ENCODE measurements at regions not wholly inside any gene's neighbourhood (a gene's known extent, or its start where the extent isn't known, plus 50 kb on each side); places are given as distances from the start of the nearest gene placed in this dataset.

DNA sequence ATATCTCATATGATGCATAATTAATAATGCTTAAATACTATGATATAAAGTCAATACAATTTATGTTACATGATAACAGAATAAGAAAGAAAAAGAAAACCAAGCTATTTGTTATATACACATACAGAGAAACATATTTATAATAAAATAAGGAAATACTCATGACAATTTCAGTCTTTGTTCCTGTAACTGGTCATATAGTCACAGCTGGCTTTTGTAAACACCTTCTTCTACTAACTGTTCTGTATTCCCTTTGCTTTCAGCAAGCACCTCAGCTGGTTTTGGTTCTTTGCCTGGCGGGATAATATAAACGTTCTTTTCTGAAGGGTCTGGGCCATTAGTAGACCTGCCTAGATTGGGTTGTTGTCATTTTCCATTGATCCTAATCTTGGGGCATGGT lies 158.5 kb downstream of the COPS8 start:
- H3K27me3 ChIP-seq = no peaks in the 10 kb centered on the region
- peaks cover 7 to 33% (median 20%) of the 10 kb centered on the region in 4 donors for H3K9me3 ChIP-seq
- H3K27ac ChIP-seq = peak overlapping the region in 1 of 5 donors; percentile 41
- intact Hi-C loops (cut with DNase I; ENCODE audit: low total_unique reads) = no loop called here
- TF ChIP-seq POLR2A (IDR thresholded peaks at IDR 0.05) = no peak
- H3K4me3 ChIP-seq = no peak overlapping the region
- DNase-seq = no peak
- H3K36me3 ChIP-seq = no peaks in the 10 kb centered on the region
- H3K4me1 ChIP-seq = no peaks in the 10 kb centered on the region
- 57 to 62% (median 58%) methylated on average over 2 of the region's 2 CpGs for WGBS, 5 donors

GRCh38 chr2:237244976-237245646 lies 159.4 kb downstream of the COPS8 start:
- 75 to 86% (median 81%) methylated on average over 3 of the region's 3 CpGs for WGBS, 5 donors
- no peak for TF ChIP-seq EP300 (IDR thresholded peaks at IDR 0.05)
- peak in 2 of 3 donors; percentile 35 to 43 for TF ChIP-seq POLR2AphosphoS5 (IDR thresholded peaks at IDR 0.05)
- no peak for TF ChIP-seq POLR2A (IDR thresholded peaks at IDR 0.05)
- TF ChIP-seq, protein P1, sequence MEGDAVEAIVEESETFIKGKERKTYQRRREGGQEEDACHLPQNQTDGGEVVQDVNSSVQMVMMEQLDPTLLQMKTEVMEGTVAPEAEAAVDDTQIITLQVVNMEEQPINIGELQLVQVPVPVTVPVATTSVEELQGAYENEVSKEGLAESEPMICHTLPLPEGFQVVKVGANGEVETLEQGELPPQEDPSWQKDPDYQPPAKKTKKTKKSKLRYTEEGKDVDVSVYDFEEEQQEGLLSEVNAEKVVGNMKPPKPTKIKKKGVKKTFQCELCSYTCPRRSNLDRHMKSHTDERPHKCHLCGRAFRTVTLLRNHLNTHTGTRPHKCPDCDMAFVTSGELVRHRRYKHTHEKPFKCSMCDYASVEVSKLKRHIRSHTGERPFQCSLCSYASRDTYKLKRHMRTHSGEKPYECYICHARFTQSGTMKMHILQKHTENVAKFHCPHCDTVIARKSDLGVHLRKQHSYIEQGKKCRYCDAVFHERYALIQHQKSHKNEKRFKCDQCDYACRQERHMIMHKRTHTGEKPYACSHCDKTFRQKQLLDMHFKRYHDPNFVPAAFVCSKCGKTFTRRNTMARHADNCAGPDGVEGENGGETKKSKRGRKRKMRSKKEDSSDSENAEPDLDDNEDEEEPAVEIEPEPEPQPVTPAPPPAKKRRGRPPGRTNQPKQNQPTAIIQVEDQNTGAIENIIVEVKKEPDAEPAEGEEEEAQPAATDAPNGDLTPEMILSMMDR (IDR thresholded peaks at IDR 0.05) = no peak
- H3K4me1 ChIP-seq = no peaks in the 10 kb centered on the region
- H3K9me3 ChIP-seq = peaks cover 7 to 28% (median 20%) of the 10 kb centered on the region in 4 donors
- no peak for DNase-seq
- H3K27me3 ChIP-seq = no peaks in the 10 kb centered on the region
- peak overlapping the region in 1 of 5 donors; percentile 41 for H3K27ac ChIP-seq
- H3K36me3 ChIP-seq = no peaks in the 10 kb centered on the region
- intact Hi-C loops (cut with DNase I; ENCODE audit: low total_unique reads) = no loop called here
- H3K4me3 ChIP-seq = no peak overlapping the region

GRCh38 chr2:237250599-237250998 lies 163.4 kb downstream of the COL6A3 start:
- intact Hi-C loops (cut with DNase I; ENCODE audit: low total_unique reads) = no loop called here
- 89 to 99% (median 91%) methylated on average over 3 of the region's 3 CpGs for WGBS, 5 donors
- TF ChIP-seq, protein P1 (IDR thresholded peaks at IDR 0.05) = no peak
- TF ChIP-seq POLR2AphosphoS5 (IDR thresholded peaks at IDR 0.05) (no peak), POLR2A (IDR thresholded peaks at IDR 0.05) (no peak), EP300 (IDR thresholded peaks at IDR 0.05) (no peak)

DNA sequence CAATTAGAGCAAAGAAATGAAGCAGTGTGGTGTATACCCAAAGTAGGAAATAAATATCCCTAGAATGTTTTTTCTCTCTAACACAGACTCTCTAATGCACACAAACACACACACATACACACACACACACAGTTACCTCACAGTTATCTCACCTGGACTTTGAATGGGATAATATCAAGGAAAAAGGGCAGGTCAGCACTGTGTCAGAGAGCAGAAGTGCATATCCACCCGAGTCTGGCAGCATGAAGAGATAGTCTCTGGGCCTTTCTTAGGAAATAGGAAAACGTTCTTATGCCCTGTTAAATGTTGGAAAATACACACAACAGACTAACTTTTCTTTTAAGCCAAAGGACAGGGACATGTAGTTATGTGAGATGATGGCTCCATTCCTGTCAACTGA lies 162.0 kb downstream of the COL6A3 start:
- H3K27me3 ChIP-seq = no peaks in the 10 kb centered on the region
- H3K36me3 ChIP-seq = no peaks in the 10 kb centered on the region
- no peak for TF ChIP-seq POLR2AphosphoS5 (IDR thresholded peaks at IDR 0.05)
- TF ChIP-seq, protein P1 (IDR thresholded peaks at IDR 0.05) = no peak
- no peak for TF ChIP-seq EP300 (IDR thresholded peaks at IDR 0.05)
- TF ChIP-seq POLR2A (IDR thresholded peaks at IDR 0.05) = no peak
- DNase-seq = no peak
- intact Hi-C loops (cut with DNase I; ENCODE audit: low total_unique reads) = no loop called here
- 31 to 74% (median 45%) methylated on average over 2 of the region's 2 CpGs for WGBS, 5 donors
- no peak overlapping the region for H3K4me3 ChIP-seq
- peaks cover 0 to 8% (median 0%) of the 10 kb centered on the region in 4 donors for H3K4me1 ChIP-seq
- no peak overlapping the region for H3K27ac ChIP-seq
- no peaks in the 10 kb centered on the region for H3K9me3 ChIP-seq

More at GRCh38 chr2:237250599-237250998, 163.4 kb downstream of the COL6A3 start:
- Histone ChIP-seq H3K4me3 (no peak overlapping the region), H3K4me1 (peaks cover 0 to 3% (median 0%) of the 10 kb centered on the region in 4 donors), H3K36me3 (no peaks in the 10 kb centered on the region), H3K9me3 (no peaks in the 10 kb centered on the region), H3K27me3 (no peaks in the 10 kb centered on the region), H3K27ac (no peak overlapping the region)
- no peak for DNase-seq

Measured in stomach (tissue), 8 donors.